ENCODE measurements at regions not wholly inside any gene's neighbourhood (a gene's known extent, or its start where the extent isn't known, plus 50 kb on each side); places are given as distances from the start of the nearest gene placed in this dataset.
"Not testable (repeated sequence)": the region's sequence is repeated elsewhere in the genome, so short reads cannot be mapped to it uniquely, and the experiment has no call there.

GRCh38 chr15:35937380-35937779 lies 391.4 kb upstream of the DPH6 start:
- no peak for DNase-seq

- DNase-seq: no peak
Measured at GRCh38 chr15:35944945-35945585, 399.1 kb upstream of the DPH6 start.

DNA sequence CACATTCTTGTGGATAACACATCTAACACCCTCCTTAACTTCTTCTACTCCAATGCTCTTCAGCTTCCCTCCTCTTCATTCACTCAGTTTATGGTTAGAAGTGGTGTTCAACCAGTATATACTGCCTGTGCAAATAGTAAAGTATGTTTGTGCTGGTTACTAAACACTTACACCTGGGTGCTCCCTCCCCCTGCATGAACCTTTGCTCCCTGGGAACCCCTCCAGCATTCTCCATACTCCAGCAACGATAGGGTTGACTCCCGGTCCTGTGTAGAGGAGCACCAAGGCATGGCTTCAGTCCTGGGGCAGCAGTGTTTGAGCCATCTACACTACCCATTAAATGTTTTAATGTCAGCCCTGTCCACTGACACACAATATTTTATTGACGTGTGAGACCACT lies 407.5 kb upstream of the DPH6 start:
- DNase-seq: no peak

DNA sequence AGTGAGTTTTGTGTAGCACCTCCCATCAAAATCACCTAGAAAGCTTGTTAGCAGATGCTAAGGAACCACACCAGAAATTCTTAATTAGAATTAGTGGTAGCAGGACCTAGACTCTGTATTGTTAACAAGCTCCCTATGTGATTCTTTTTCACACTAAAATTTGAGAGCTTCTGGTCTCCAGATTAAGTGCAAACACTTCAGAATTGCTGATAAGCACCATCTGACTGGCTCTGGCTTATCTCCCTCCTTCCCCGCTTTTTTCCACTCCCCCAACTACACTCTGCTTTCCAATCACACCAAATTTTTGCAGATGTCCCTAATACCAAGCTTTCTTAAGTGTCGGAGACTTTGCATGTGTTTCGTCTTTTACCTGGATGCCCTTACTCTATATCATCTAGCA lies 410.1 kb upstream of the DPH6 start:
- no peak for DNase-seq

- DNase-seq: no peak
Measured at GRCh38 chr15:35958021-35958420, 412.1 kb upstream of the DPH6 start.

- DNase-seq: no peak
Measured at GRCh38 chr15:35958975-35959374, 413.0 kb upstream of the DPH6 start.

DNA sequence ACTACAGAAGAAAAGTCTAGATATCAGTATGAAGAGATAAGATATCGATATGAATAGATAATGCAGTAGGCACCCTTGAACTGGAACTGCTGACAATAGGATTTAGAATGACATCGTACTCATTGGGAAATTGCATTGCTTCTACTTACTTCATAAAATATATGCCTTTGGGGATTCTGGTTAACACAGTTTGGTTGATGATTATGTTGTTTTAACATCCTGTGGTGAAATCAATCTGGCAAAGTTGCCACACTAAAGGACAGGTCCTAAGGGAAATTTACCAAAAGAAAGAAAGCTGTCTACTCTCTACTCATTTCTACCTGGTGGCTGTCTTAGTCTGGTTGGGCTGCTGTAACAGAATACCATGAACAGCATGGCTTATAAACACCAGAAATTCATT lies 417.4 kb upstream of the DPH6 start:
- no peak for DNase-seq

DNA sequence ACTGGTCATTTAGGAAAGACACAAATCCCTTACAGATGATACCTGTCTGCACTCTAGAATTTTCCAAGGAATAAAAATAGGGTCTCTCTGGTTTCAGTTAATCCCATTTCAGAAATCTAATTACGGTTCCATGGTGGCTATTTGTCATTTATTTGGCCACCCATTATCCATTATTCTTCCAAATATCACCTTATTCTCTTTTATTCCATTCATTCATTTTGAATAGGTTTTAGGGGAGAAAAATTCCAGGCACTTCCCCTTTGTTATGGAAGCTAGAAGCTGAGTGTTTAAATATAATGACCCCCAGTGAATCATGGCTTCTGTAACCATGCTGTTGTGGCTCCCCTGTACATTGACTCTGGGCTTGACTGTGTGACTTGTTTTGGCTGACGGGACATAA lies 420.8 kb upstream of the DPH6 start:
- DNase-seq: no peak

DNA sequence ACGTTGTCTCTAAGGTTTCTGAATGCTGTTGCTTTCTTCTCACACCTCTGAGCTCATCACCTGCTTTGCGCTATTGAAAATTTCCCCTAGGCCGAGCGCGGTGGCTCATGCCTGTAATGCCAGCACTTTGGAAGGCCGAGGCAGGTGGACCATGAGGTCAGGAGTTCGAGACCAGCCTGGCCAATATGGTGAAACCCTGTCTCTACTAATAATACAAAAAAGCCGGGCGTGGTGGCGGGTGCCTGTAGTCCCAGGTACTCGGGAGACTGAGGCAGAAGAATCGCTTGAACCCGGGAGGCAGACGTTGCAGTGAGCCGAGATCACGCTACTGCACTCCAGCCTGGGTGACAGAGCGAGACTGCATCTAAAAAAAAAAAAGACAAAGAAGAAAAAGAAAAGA lies 422.0 kb upstream of the DPH6 start:
- not testable (repeated sequence) for DNase-seq

- no peak for DNase-seq
Measured at GRCh38 chr15:35973029-35973428, 427.1 kb upstream of the DPH6 start.

DNA sequence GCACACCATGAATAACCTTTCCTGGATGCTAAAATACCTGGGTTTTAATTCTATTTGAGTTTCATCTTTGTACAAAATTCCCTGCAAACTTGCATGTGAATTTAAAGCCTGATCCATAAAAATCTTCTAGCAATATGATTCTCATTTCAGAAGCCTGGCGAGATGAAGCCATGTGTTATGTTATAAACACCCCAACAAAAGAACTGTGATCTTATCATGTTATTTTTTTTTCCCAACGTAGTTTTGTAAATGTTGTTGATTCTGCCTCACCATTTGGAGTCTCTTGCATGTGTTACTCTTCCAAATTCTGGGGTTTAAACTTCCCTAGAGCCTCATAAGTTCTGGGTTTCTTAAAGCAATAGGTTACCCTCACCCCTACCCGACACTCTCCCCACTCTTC lies 428.1 kb upstream of the DPH6 start:
- DNase-seq: no peak

DNA sequence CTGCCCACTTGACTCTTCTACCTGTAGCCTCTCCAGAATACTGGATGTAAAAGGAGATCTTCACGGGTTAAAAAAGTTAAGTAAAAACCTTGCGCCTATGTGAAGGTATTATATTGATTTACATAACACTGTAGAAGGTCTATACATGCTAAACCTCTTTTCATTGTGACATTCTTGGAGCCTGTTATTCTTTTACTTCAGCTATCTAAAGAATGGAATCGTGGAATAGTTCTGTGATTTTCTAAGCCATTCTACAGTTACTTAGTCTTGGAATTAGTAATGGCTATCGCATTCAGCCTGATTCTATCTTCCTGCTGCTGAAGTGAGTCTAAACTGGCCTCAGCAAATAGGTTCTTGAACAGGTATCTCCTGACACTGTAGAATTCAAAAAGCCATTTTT lies 430.0 kb upstream of the DPH6 start:
- no peak for DNase-seq

DNA sequence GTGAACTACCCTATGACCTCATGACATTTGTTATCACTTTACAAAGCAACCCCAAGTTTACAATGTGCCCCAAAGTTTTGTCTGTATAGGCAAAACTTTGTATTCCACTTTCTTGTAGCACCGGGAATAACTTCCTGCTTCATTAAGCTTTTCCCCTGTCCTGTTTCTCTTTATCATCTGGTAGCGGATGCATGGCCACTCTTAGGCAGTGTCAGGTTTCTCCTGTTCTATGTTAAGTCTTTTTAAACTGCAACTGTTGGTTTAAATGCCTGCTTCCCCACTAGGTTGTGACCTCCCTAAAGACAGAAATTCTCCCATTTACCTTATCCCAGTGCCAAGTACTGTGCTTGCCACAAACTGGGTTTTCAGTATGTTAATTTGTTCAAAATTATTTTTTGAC lies 433.6 kb upstream of the DPH6 start:
- DNase-seq: no peak

DNA sequence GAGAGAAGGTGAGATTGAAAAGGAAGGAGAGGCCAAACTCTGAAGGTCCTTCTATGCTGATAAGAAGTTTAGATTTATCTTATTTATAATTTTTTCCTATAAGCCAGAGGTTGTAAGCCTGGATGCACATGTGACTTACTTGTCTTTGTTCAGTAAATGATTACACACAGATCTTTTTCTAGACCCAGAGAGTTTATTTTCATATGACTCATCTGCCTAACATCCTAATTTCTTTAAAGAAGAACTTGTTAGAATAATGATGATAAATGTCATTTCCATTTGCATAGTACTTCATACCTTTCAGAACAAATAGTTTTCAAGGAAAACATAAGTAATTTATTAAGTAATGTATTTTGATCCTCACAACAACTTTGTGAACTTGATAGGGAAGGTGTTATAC lies 434.8 kb upstream of the DPH6 start:
- DNase-seq: no peak

GRCh38 chr15:35986191-35986721 lies 440.3 kb upstream of the DPH6 start:
- DNase-seq: no peak

- no peak for DNase-seq
Measured at GRCh38 chr15:35987056-35987455, 441.1 kb upstream of the DPH6 start.

DNA sequence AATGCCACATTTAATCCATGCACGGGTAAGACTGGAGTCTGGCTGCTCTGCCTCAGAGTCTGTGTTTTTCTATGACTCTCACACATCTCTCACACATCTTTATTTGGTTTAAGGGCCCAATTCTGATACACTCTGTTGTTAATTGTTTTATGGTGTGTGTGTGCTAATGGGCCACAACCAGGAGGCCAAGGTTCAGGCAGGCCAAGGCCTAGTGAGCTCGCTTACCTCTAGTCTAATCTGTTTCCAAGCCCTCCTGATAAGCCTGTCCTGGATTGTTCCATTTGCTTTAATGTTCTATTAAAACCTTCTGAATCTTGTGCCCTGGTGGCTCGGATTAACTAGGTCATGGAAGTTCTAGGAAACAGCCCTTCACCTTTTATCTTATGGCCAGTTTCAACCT lies 445.4 kb upstream of the DPH6 start:
- no peak for DNase-seq

- DNase-seq: no peak
Measured at GRCh38 chr15:35992791-35993190, 446.8 kb upstream of the DPH6 start.

DNA sequence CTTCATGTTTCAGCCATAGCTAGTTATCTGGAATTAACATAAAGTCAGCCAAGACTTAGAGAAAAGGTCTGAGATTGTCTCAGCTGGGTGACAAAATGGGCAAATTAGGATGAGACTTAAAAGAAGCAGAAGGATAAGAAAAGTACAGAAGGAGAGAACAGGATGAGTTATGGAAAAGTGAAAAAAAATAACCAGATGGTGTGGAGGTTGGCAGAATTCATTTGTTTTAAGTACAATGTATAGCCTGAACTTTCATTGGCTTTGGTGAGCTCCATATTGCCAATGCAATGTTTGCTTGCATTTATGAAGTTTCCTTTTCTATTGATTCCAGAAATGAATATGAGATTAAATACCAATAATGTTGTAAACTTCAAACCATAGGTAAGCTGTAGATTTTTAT lies 447.2 kb upstream of the DPH6 start:
- no peak for DNase-seq

- no peak for DNase-seq
Measured at GRCh38 chr15:35994876-35995275, 448.9 kb upstream of the DPH6 start.

DNA sequence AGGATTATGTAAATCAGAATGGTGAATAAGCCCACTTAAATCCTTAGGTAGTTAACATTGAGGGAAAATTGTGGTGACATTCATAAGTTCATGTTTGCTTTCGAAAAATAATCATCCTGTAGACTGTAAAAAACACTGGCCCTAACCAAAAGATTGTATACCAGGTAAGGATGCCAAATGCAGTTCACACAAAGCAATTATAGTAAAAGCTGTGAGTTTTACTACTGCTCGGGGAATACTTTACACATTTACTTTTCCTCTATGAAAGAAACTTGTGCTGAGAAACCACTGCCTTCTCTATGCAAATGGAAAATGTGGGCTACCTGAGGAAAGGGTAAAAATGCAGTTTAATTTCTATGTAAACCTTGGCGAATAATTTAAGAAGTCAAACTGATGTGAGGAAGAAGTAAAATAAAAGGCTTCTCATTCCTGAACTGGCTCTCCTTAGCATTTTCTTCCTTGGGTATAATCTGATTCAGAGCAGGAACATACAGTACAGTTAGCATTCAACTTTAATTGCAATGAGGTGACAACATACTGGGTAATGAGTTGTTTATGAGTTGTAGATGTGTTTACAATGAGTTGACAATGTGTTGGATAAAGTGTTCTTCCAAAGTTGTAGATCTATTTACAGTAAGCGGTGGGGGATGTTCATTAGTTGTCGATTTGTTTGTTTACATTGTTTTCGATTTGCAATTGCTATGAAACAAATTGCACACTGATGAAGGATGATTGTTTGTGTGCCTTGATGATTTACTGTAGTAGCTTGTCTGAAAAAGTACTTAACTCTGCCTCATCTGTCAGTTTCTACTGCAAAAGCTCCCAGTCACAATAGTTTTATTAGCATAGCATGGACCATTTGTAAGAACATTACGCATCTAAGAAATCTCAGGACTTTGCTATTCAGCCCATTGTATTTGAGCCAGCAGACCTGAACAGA lies 453.0 kb upstream of the DPH6 start:
- no peak for DNase-seq

- no peak for DNase-seq
Measured at GRCh38 chr15:36004891-36005490, 459.0 kb upstream of the DPH6 start.

DNA sequence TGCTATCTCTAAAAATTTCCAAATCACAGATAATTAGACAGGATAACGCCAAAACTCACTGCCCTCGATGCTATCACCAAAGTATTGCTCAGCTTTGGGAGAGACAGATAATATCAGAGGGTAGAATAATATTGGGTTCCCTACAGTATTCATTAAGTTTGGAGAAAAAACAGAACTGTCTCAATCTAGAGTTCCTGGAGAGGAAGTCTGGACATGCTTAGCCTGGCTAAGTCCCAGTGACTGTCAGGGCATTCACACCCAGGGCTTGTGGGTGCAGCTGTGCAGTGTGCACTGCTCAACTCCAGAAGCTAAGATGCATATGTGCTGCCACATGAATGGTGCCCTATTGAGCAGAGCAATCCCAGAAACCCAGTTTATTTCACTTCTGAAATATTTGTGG lies 459.6 kb upstream of the DPH6 start:
- no peak for DNase-seq

DNA sequence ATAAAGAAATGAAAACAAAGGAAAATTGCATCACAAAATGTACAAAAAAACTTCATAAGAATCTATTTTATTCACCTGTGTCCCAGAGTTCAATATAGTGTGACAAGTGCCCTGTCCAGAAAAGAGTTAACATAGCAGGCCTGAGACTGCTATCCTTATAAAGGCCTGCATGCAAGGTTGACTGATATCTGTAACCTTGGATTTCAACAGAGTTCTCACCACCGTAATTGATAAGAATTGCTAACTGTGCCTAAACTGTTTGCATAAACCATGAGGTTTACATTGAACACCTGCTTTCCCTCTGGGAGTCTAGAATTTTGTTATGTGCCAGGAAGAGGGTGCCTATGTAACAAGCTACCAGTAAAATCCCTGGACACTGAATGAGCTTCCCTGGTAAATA lies 461.7 kb upstream of the DPH6 start:
- no peak for DNase-seq
